Trophoblast cell (in vitro differentiated cells and primary cell): ENCODE measurements at regions not wholly inside any gene's neighbourhood (a gene's known extent, or its start where the extent isn't known, plus 50 kb on each side); places are given as distances from the start of the nearest gene placed in this dataset.
A peak's percentile ranks its signal among the peaks of the same experiment; 100 is the strongest.

Source experiments
- DNase-seq, 2 donors: peaks; one replicate each; pipeline ENCODE4 v3.0.0-alpha.2; 2016
- H2AFZ ChIP-seq: 2 replicates; pipeline ENCODE4 v1.6.1; 2013; ENCODE audit warnings: low read length, moderate library complexity, mild to moderate bottlenecking; ENCODE audit not compliant: insufficient read depth, poor library complexity
- H2AK5ac ChIP-seq: 2 replicates; pipeline ENCODE4 v1.6.1; 2013; ENCODE audit warnings: mild to moderate bottlenecking, low read length
- H2BK120ac ChIP-seq: 2 replicates; pipeline ENCODE4 v1.6.1; 2013; ENCODE audit warnings: low read length, mild to moderate bottlenecking, moderate library complexity; ENCODE audit not compliant: insufficient read depth, poor library complexity
- H2BK12ac ChIP-seq: 2 replicates; pipeline ENCODE4 v1.6.1; 2013; ENCODE audit warnings: mild to moderate bottlenecking, low read length, moderate library complexity
- H2BK5ac ChIP-seq: 2 replicates; pipeline ENCODE4 v1.6.1; 2013; ENCODE audit warnings: low read length, low read depth, moderate library complexity, mild to moderate bottlenecking; ENCODE audit not compliant: poor library complexity
- H3K14ac ChIP-seq: 2 replicates; pipeline ENCODE4 v1.6.1; 2013; ENCODE audit warnings: mild to moderate bottlenecking, low read length
- H3K18ac ChIP-seq: 2 replicates; pipeline ENCODE4 v1.6.1; 2013; ENCODE audit warnings: mild to moderate bottlenecking, low read length
- H3K23ac ChIP-seq: 2 replicates; pipeline ENCODE4 v1.6.1; 2013; ENCODE audit warnings: low read length
- H3K27ac ChIP-seq: 2 replicates; pipeline ENCODE4 v1.5.1; 2013; ENCODE audit warnings: low read depth, mild to moderate bottlenecking, inconsistent platforms, low read length, moderate library complexity
- H3K27me3 ChIP-seq: 2 replicates; pipeline ENCODE4 v1.6.1; 2013; ENCODE audit warnings: inconsistent platforms, mild to moderate bottlenecking, low read length, moderate library complexity; ENCODE audit not compliant: insufficient read depth
- H3K36me3 ChIP-seq, 2 experiments: 1 replicate in 1 of 2; 2 replicates in 1 of 2; pipeline ENCODE4 v1.6.1; 2013; ENCODE audit warnings: low read length in 2 of 2, mild to moderate bottlenecking in 2 of 2, moderate library complexity in 1 of 2; ENCODE audit not compliant: insufficient read depth in 2 of 2, control insufficient read depth in 1 of 2
- H3K4ac ChIP-seq: 2 replicates; pipeline ENCODE4 v1.6.1; 2013; ENCODE audit warnings: low read depth, mild to moderate bottlenecking, low read length, moderate library complexity
- H3K4me1 ChIP-seq, 2 experiments: 1 replicate in 1 of 2; 2 replicates in 1 of 2; pipeline ENCODE4 v1.6.1; 2013; ENCODE audit warnings: low read length in 2 of 2, mild to moderate bottlenecking in 2 of 2, moderate library complexity in 1 of 2; ENCODE audit not compliant: insufficient read depth in 2 of 2, control insufficient read depth in 1 of 2
- H3K4me2 ChIP-seq: 2 replicates; pipeline ENCODE4 v1.6.1; 2013; ENCODE audit warnings: inconsistent platforms, mild to moderate bottlenecking, low read length, moderate library complexity
- H3K4me3 ChIP-seq: 2 replicates; pipeline ENCODE4 v1.5.1; 2013; ENCODE audit warnings: mild to moderate bottlenecking, low read depth, low read length, inconsistent platforms
- H3K79me1 ChIP-seq: one replicate; pipeline ENCODE4 v1.6.1; 2013; ENCODE audit warnings: low read length
- H3K79me2 ChIP-seq: 2 replicates; pipeline ENCODE4 v1.6.1; 2013; ENCODE audit warnings: low read length, mild to moderate bottlenecking; ENCODE audit not compliant: control insufficient read depth, insufficient read depth, poor library complexity
- H3K9ac ChIP-seq: 2 replicates; pipeline ENCODE4 v1.6.1; 2013; ENCODE audit warnings: mild to moderate bottlenecking, low read length
- H3K9me3 ChIP-seq: 2 replicates; pipeline ENCODE4 v1.6.1; 2013; ENCODE audit warnings: low read depth, mild to moderate bottlenecking, control low read depth, inconsistent platforms, low read length; ENCODE audit not compliant: insufficient read depth
- H4K12ac ChIP-seq: 2 replicates; pipeline ENCODE4 v1.6.1; 2013; ENCODE audit warnings: low read depth, mild to moderate bottlenecking, low read length, moderate library complexity
- H4K8ac ChIP-seq: 2 replicates; pipeline ENCODE4 v1.6.1; 2013; ENCODE audit warnings: low read depth, mild to moderate bottlenecking, low read length, moderate library complexity
- H4K91ac ChIP-seq: one replicate; pipeline ENCODE4 v1.6.1; 2013; ENCODE audit warnings: low read depth, mild to moderate bottlenecking, low read length, moderate library complexity
- WGBS: extraction: QIAGEN DNeasy Blood & Tissue Kit; methylation state at CpG from one replicate; pipeline ENCODE4 v1.1.7; 2013; ENCODE audit warnings: missing lambda C conversion rate; ENCODE audit not compliant: insufficient read length, insufficient coverage; ENCODE audit errors: extremely low coverage; 5-methylcytosine and 5-hydroxymethylcytosine counted together

DNA sequence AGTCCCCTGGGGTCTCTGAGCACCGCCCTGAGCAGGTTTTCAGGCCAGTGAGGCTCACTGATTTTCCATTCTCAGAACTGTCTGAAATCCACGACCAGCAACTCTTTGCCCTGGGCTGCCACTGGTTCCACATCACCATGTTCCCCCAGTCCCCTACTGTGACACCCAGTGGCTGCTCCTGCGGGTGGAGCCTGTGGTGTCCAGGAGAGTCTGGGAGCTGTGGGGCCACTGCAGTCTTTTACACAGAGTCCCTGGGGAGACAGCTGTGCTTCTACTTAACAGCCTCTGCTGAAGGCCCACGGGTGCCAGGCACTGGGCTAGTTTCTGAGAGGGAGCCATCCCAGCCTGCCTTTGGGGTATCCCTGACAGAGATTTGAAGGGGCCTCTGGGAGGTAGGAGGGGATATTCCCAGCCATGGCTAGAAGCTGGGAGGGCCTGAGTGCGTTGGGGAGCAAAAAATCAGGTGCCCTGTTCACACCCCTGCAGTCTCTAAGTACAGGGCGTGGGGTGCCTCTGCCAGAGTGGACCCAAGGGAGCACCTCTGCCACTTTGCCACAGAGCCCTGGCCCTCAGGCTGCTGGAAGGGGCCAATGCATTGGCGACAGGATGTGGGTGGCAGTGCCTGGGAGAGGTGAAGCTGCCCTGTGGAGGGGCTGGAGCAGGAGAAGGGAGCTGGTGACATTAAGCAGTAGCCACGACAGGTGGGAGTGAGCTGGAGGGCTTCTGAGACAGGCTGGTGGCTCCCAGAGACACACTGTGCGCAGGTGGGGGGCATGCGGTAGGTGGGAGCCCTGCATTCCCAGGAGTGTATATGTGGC lies 200.2 kb upstream of the ZNF536 start:
- Histone ChIP-seq H3K14ac (no peak overlapping the region), H3K79me1 (no peaks in the 10 kb centered on the region), H3K79me2 (no peaks in the 10 kb centered on the region), H2BK12ac (no peak overlapping the region), H2BK5ac (no peak overlapping the region), H2BK120ac (no peak overlapping the region), H4K91ac (no peak overlapping the region), H3K18ac (no peak overlapping the region), H3K4me1 (no peaks in the 10 kb centered on the region), H3K4ac (no peak overlapping the region), H2AK5ac (no peak overlapping the region), H3K27me3 (no peaks in the 10 kb centered on the region), H3K27ac (no peak overlapping the region), H3K9me3 (peaks cover 10% of the 10 kb centered on the region), H3K23ac (no peak overlapping the region), H2AFZ (no peak overlapping the region), H4K8ac (no peak overlapping the region), H3K9ac (no peak overlapping the region), H3K36me3 (no peaks in the 10 kb centered on the region), H3K4me3 (peak overlapping the region; percentile 20), H4K12ac (no peak overlapping the region), H3K4me2 (no peak overlapping the region)
- no peak for DNase-seq
- WGBS = no CpG with 5 or more reads among the region's 10 CpGs

DNA sequence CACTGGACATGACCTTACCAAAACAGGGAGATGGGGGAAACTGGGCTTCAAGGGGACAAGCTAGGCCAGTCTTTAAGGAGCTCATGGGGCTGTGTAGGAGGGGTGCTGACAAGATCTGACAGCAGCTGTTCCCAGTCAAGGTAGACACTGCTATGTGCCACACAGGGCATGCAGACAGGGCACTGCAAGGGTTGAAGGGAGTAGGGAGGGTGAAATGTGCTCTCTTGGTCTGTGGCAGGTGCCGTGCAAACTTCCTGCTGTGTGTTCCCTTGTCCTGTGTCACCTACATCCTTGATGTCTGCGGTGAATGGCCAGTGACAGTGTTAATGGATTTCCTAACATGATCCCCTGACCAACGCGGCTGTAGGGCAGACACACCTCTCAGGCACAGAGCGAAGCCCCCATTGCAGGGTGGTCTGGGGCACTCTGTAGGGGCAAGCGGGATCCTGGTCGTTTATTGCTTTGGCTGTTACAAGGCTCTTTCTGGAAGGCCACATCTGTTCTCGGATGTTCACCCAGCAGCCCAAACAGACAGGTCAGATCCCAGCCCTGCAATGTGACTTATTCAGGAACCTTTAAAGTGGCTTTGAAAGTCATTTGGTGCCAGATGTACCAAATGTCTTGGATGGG lies 199.5 kb upstream of the ZNF536 start:
- no peaks in the 10 kb centered on the region for H3K79me1 ChIP-seq
- H3K4me1 ChIP-seq = no peaks in the 10 kb centered on the region
- no peaks in the 10 kb centered on the region for H3K36me3 ChIP-seq
- no peak overlapping the region for H2BK5ac ChIP-seq
- no peak overlapping the region for H3K4me2 ChIP-seq
- peak overlapping the region; percentile 50 for H3K9ac ChIP-seq
- no peak overlapping the region for H3K14ac ChIP-seq
- DNase-seq = no peak
- H3K23ac ChIP-seq = no peak overlapping the region
- no peak overlapping the region for H3K4ac ChIP-seq
- H2BK12ac ChIP-seq = no peak overlapping the region
- H2BK120ac ChIP-seq = no peak overlapping the region
- no peaks in the 10 kb centered on the region for H3K79me2 ChIP-seq
- H3K4me3 ChIP-seq = no peak overlapping the region
- no peak overlapping the region for H2AFZ ChIP-seq
- H3K18ac ChIP-seq = no peak overlapping the region
- no peak overlapping the region for H4K12ac ChIP-seq
- H3K27ac ChIP-seq = no peak overlapping the region
- H4K8ac ChIP-seq = no peak overlapping the region
- peaks cover 10% of the 10 kb centered on the region for H3K9me3 ChIP-seq
- H3K27me3 ChIP-seq = no peaks in the 10 kb centered on the region
- H4K91ac ChIP-seq = no peak overlapping the region
- no CpG with 5 or more reads among the region's 8 CpGs for WGBS
- H2AK5ac ChIP-seq = no peak overlapping the region

GRCh38 chr19:30173593-30174356 lies 198.4 kb upstream of the ZNF536 start:
- Histone ChIP-seq H3K4me3 (no peak overlapping the region), H3K79me1 (no peaks in the 10 kb centered on the region), H4K12ac (no peak overlapping the region), H2AFZ (no peak overlapping the region), H3K27me3 (no peaks in the 10 kb centered on the region), H3K23ac (no peak overlapping the region), H4K91ac (no peak overlapping the region), H4K8ac (no peak overlapping the region), H3K27ac (no peak overlapping the region), H3K9me3 (peaks cover 11% of the 10 kb centered on the region), H3K9ac (no peak overlapping the region), H2BK120ac (no peak overlapping the region), H3K36me3 (no peaks in the 10 kb centered on the region), H2BK5ac (no peak overlapping the region), H3K79me2 (no peaks in the 10 kb centered on the region), H3K4ac (no peak overlapping the region), H2AK5ac (no peak overlapping the region), H2BK12ac (no peak overlapping the region), H3K14ac (no peak overlapping the region), H3K18ac (no peak overlapping the region), H3K4me1 (no peaks in the 10 kb centered on the region), H3K4me2 (no peak overlapping the region)
- WGBS = no CpG with 5 or more reads among the region's 13 CpGs
- no peak for DNase-seq

GRCh38 chr19:30174357-30174645 lies 197.9 kb upstream of the ZNF536 start:
- Histone ChIP-seq H3K14ac (no peak overlapping the region), H3K4me3 (no peak overlapping the region), H2AK5ac (no peak overlapping the region), H4K12ac (no peak overlapping the region), H4K91ac (no peak overlapping the region), H2BK12ac (no peak overlapping the region), H3K9me3 (peaks cover 10% of the 10 kb centered on the region), H3K9ac (no peak overlapping the region), H3K4me1 (no peaks in the 10 kb centered on the region), H3K27ac (no peak overlapping the region), H3K4ac (no peak overlapping the region), H3K27me3 (no peaks in the 10 kb centered on the region), H3K18ac (no peak overlapping the region), H4K8ac (no peak overlapping the region), H3K79me1 (no peaks in the 10 kb centered on the region), H3K4me2 (no peak overlapping the region), H3K36me3 (no peaks in the 10 kb centered on the region), H3K79me2 (no peaks in the 10 kb centered on the region), H3K23ac (no peak overlapping the region), H2BK5ac (no peak overlapping the region), H2BK120ac (no peak overlapping the region), H2AFZ (no peak overlapping the region)
- no CpG with 5 or more reads among the region's 4 CpGs for WGBS
- no peak for DNase-seq
